DOHH2 (cell line): ENCODE measurements at regions not wholly inside any gene's neighbourhood (a gene's known extent, or its start where the extent isn't known, plus 50 kb on each side); places are given as distances from the start of the nearest gene placed in this dataset.

Experiments used
- H3F3A ChIP-seq: fragments of 200-600 bp; sonication (generic), shearing (Covaris generic); 2 replicates; pipeline ENCODE4 v1.6.0; 2016; ENCODE audit warnings: antibody characterized with exemption, mild to moderate bottlenecking; ENCODE audit not compliant: control insufficient read depth, insufficient read depth
- H3K27ac ChIP-seq: fragments of 200-600 bp; sonication (generic); 2 replicates; pipeline ENCODE4 v1.5.1; 2014; ENCODE audit warnings: low read depth, mild to moderate bottlenecking, low read length, moderate library complexity
- H3K27me3 ChIP-seq: fragments of 200-600 bp; sonication (generic); 2 replicates; pipeline ENCODE4 v1.6.1; 2014; ENCODE audit warnings: mild to moderate bottlenecking, low read length, mixed read lengths; ENCODE audit not compliant: control insufficient read depth
- H3K36me3 ChIP-seq: fragments of 200-600 bp; sonication (generic); 2 replicates; pipeline ENCODE4 v1.6.1; 2014; ENCODE audit warnings: mild to moderate bottlenecking, low read length, moderate library complexity, mixed read lengths; ENCODE audit not compliant: control insufficient read depth
- H3K4me1 ChIP-seq: fragments of 200-600 bp; sonication (generic); 2 replicates; pipeline ENCODE4 v1.6.1; 2014; ENCODE audit warnings: mild to moderate bottlenecking, low read length, mixed read lengths; ENCODE audit not compliant: control insufficient read depth
- H3K4me2 ChIP-seq: fragments of 200-600 bp; sonication (generic); 2 replicates; pipeline ENCODE4 v1.6.0; 2014; ENCODE audit warnings: mild to moderate bottlenecking, low read length, moderate library complexity
- H3K4me3 ChIP-seq: fragments of 200-600 bp; sonication (generic); 2 replicates; pipeline ENCODE4 v1.5.1; 2014; ENCODE audit warnings: mild to moderate bottlenecking, low read length, mixed read lengths
- H3K79me2 ChIP-seq: fragments of 200-600 bp; sonication (generic); 2 replicates; pipeline ENCODE4 v1.6.1; 2014; ENCODE audit warnings: mild to moderate bottlenecking, low read length, mixed read lengths; ENCODE audit not compliant: control insufficient read depth
- H3K9me2 ChIP-seq: fragments of 200-600 bp; sonication (generic); replicated peaks from 2 replicates; pipeline ENCODE4 v1.6.1; 2014; ENCODE audit warnings: mild to moderate bottlenecking, low read length, mixed read lengths; ENCODE audit not compliant: control insufficient read depth
- H3K9me3 ChIP-seq: fragments of 200-600 bp; sonication (generic); 2 replicates; pipeline ENCODE4 v1.6.1; 2014; ENCODE audit warnings: antibody characterized with exemption, low read length, mixed read lengths; ENCODE audit not compliant: control insufficient read depth, insufficient read depth
- H4K20me1 ChIP-seq: fragments of 200-600 bp; sonication (generic); 2 replicates; pipeline ENCODE4 v1.6.0; 2014; ENCODE audit warnings: low read depth, mild to moderate bottlenecking, antibody characterized with exemption, low read length, moderate library complexity; ENCODE audit not compliant: control insufficient read depth, insufficient read depth
- EZH2phosphoT487 ChIP-seq: fragments of 200-600 bp; sonication (generic); IDR thresholded peaks from 2 replicates; pipeline ENCODE4 v1.6.1; 2017; ENCODE audit warnings: borderline replicate concordance, mild to moderate bottlenecking, antibody characterized with exemption, low read length, moderate library complexity, mixed read lengths
- TF ChIP-seq, protein P1 (sequence below): fragments of 200-600 bp; sonication (generic); IDR thresholded peaks from one replicate; pipeline ENCODE4 v1.5.1; 2014; ENCODE audit warnings: antibody characterized with exemption, mild to moderate bottlenecking, low read depth, low read length; ENCODE audit not compliant: poor library complexity, severe bottlenecking

DNA sequence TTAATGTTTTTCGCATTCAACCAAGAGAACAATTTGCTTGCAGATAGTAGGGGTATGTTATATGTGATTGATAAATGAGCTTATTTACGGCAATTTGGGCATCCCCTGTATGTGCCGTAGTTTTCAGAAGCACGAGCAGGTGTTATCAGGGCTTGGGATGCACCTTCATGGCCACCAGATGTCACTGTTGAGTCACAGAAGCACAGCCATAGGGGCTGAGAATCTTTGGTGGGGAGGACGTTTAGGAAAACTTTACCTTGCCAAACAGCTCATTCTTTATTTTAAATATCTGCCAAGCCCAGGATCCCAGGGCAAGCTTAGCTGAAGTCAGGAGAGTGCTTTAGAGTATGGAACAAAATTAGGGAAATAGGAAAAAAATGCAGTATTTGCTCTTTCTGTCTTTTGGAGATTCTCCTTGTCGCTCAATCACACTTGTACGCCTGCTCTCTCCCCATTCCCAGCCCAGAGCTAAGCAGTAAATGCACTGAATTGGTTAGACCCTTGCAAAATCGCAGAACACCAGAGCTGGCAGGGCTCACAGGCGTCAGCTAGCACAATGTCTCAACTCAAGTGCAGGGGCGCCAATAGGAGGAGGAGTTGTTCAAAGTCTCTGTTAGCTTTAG, 93.6 kb upstream of the MPHOSPH6 start:
- Histone ChIP-seq H3K9me2 (no peaks in the 10 kb centered on the region), H3K4me1 (no peaks in the 10 kb centered on the region), H3K27ac (no peak overlapping the region), H3K27me3 (peaks cover 19% of the 10 kb centered on the region; the same call in 1 of the 2 replicates), H3F3A (no peaks in the 10 kb centered on the region), H4K20me1 (no peaks in the 10 kb centered on the region), H3K4me3 (no peak overlapping the region), H3K4me2 (no peak overlapping the region), H3K9me3 (0 out of 2 replicates have a peak, but pooled peaks cover 3% of the 10 kb centered on the region), H3K36me3 (no peaks in the 10 kb centered on the region), H3K79me2 (no peaks in the 10 kb centered on the region)
- TF ChIP-seq EZH2phosphoT487, result no peak
- TF ChIP-seq, protein P1, sequence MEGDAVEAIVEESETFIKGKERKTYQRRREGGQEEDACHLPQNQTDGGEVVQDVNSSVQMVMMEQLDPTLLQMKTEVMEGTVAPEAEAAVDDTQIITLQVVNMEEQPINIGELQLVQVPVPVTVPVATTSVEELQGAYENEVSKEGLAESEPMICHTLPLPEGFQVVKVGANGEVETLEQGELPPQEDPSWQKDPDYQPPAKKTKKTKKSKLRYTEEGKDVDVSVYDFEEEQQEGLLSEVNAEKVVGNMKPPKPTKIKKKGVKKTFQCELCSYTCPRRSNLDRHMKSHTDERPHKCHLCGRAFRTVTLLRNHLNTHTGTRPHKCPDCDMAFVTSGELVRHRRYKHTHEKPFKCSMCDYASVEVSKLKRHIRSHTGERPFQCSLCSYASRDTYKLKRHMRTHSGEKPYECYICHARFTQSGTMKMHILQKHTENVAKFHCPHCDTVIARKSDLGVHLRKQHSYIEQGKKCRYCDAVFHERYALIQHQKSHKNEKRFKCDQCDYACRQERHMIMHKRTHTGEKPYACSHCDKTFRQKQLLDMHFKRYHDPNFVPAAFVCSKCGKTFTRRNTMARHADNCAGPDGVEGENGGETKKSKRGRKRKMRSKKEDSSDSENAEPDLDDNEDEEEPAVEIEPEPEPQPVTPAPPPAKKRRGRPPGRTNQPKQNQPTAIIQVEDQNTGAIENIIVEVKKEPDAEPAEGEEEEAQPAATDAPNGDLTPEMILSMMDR, result peak; percentile 93

DNA sequence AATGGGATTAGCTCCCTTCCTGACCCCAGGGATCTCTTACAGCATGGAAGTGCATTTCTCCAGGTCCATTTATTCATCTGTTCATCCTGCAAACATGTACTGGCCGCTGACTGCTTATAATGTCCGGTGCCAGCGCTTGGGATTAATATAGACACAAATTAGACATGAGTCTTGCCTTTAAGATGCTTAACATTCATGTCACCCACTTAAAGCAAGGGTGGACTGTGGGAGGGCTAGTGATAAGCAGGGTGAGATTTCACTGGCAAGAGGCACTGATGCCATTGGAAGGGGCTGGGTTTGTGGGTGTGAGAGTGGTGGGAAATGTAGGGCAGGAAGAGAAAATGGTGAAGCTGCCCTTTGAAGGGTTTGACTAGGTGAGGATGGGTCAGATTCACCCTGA, 92.2 kb upstream of the MPHOSPH6 start:
- Histone ChIP-seq H3K79me2 (no peaks in the 10 kb centered on the region), H3K9me2 (no peaks in the 10 kb centered on the region), H4K20me1 (no peaks in the 10 kb centered on the region), H3K4me2 (no peak overlapping the region), H3K27me3 (peaks cover 19% of the 10 kb centered on the region; the same call in 1 of the 2 replicates), H3K36me3 (no peaks in the 10 kb centered on the region), H3K27ac (no peak overlapping the region), H3K4me1 (no peaks in the 10 kb centered on the region), H3K9me3 (no peaks in the 10 kb centered on the region), H3F3A (no peaks in the 10 kb centered on the region), H3K4me3 (no peak overlapping the region)
- TF ChIP-seq EZH2phosphoT487, result no peak
- TF ChIP-seq, protein P1, result no peak

DNA sequence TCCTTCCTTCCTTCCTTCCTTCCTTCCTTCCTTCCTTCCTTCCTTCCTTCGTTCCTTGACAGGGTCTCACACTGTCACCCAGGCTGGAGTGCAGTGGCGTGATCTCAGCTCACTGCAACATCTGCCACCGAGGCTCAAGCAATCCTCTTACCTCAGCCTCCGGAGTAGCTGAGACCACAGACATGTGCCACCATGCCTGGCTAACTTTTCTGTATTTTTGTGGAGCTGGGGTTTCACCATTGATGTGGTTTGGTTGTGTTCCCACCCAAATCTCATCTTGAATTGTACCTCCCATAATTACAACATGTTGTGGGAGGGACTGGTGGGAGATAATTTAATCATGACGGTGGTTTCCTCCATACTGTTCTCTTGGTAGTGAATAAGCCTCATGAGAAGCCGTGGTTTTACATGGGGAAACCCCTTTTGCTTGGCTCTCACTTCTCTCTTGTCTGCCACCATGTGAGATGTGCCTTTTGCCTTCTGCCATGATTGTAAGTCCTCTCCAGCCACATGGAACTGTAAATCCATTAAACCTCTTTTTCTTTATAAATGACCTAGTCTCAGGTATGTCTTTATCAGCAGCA, 90.3 kb upstream of the MPHOSPH6 start:
- no peak overlapping the region for H3K4me3 ChIP-seq
- H3F3A ChIP-seq, result no peaks in the 10 kb centered on the region
- no peak for TF ChIP-seq EZH2phosphoT487
- TF ChIP-seq, protein P1, result no peak
- H3K27me3 ChIP-seq, result peaks cover 19% of the 10 kb centered on the region; the same call in 1 of the 2 replicates
- no peaks in the 10 kb centered on the region for H3K9me2 ChIP-seq
- no peaks in the 10 kb centered on the region for H3K36me3 ChIP-seq
- H3K27ac ChIP-seq, result no peak overlapping the region
- H3K4me2 ChIP-seq, result no peak overlapping the region
- H3K4me1 ChIP-seq, result no peaks in the 10 kb centered on the region
- H4K20me1 ChIP-seq, result no peaks in the 10 kb centered on the region
- no peaks in the 10 kb centered on the region for H3K9me3 ChIP-seq
- H3K79me2 ChIP-seq, result no peaks in the 10 kb centered on the region
